Activated naive CD4-positive, alpha-beta T cell treated with anti-CD3 and anti-CD28 coated beads, Interleukin-2, amount 50 U/mL, for 24 hours (primary cell): ENCODE measurements at regions not wholly inside any gene's neighbourhood (a gene's known extent, or its start where the extent isn't known, plus 50 kb on each side); places are given as distances from the start of the nearest gene placed in this dataset.
A peak's percentile ranks its signal among the peaks of the same experiment; 100 is the strongest.

Experiments used
- H3K27ac Mint-ChIP-seq: one replicate; pipeline ENCODE4 v1.8.0; 2021; ENCODE audit warnings: mild to moderate bottlenecking, mixed read lengths
- H3K27me3 Mint-ChIP-seq: one replicate; pipeline ENCODE4 v1.8.0; 2021; ENCODE audit warnings: mixed read lengths
- H3K36me3 Mint-ChIP-seq: one replicate; pipeline ENCODE4 v1.8.0; 2021; ENCODE audit warnings: mixed read lengths
- H3K4me1 Mint-ChIP-seq: one replicate; pipeline ENCODE4 v1.8.0; 2021; ENCODE audit warnings: mixed read lengths
- H3K4me3 Mint-ChIP-seq: one replicate; pipeline ENCODE4 v1.8.0; 2021; ENCODE audit warnings: mild to moderate bottlenecking, mixed read lengths
- H3K9me3 Mint-ChIP-seq: one replicate; pipeline ENCODE4 v1.8.0; 2021; ENCODE audit warnings: mixed read lengths

GRCh38 chr9:16265688-16266087, 604.8 kb downstream of the BNC2 start:
- Mint-ChIP-seq H3K4me1 (no peaks in the 10 kb centered on the region), H3K27ac (no peak overlapping the region)

GRCh38 chr9:16266648-16267276, 603.7 kb downstream of the BNC2 start:
- H3K27me3 Mint-ChIP-seq = peaks cover 2% of the 10 kb centered on the region
- no peaks in the 10 kb centered on the region for H3K36me3 Mint-ChIP-seq
- no peak overlapping the region for H3K4me3 Mint-ChIP-seq
- no peaks in the 10 kb centered on the region for H3K9me3 Mint-ChIP-seq
- no peaks in the 10 kb centered on the region for H3K4me1 Mint-ChIP-seq
- H3K27ac Mint-ChIP-seq = no peak overlapping the region

More at GRCh38 chr9:16265688-16266087, 604.8 kb downstream of the BNC2 start:
- Mint-ChIP-seq H3K9me3 (no peaks in the 10 kb centered on the region), H3K36me3 (no peaks in the 10 kb centered on the region), H3K27me3 (peaks cover 2% of the 10 kb centered on the region), H3K4me3 (no peak overlapping the region)

- Mint-ChIP-seq H3K27me3 (peaks cover 2% of the 10 kb centered on the region), H3K9me3 (no peaks in the 10 kb centered on the region), H3K36me3 (no peaks in the 10 kb centered on the region), H3K4me3 (no peak overlapping the region), H3K4me1 (no peaks in the 10 kb centered on the region), H3K27ac (no peak overlapping the region)
Measured at GRCh38 chr9:16267281-16268066, 603.0 kb downstream of the BNC2 start.

- Mint-ChIP-seq H3K4me1 (no peaks in the 10 kb centered on the region), H3K27me3 (peaks cover 2% of the 10 kb centered on the region), H3K27ac (no peak overlapping the region), H3K36me3 (no peaks in the 10 kb centered on the region), H3K4me3 (no peak overlapping the region), H3K9me3 (no peaks in the 10 kb centered on the region)
Measured at GRCh38 chr9:16268067-16268881, 602.2 kb downstream of the BNC2 start.

- Mint-ChIP-seq H3K27me3 (no peaks in the 10 kb centered on the region), H3K4me1 (no peaks in the 10 kb centered on the region), H3K36me3 (no peaks in the 10 kb centered on the region), H3K27ac (no peak overlapping the region), H3K4me3 (no peak overlapping the region), H3K9me3 (no peaks in the 10 kb centered on the region)
Measured at GRCh38 chr9:16271967-16272366, 598.5 kb downstream of the BNC2 start.

- Mint-ChIP-seq H3K27me3 (no peaks in the 10 kb centered on the region), H3K4me3 (no peak overlapping the region), H3K27ac (no peak overlapping the region), H3K36me3 (no peaks in the 10 kb centered on the region), H3K4me1 (no peaks in the 10 kb centered on the region), H3K9me3 (no peaks in the 10 kb centered on the region)
Measured at GRCh38 chr9:16272776-16273175, 597.7 kb downstream of the BNC2 start.

- H3K27ac Mint-ChIP-seq = no peak overlapping the region
- no peak overlapping the region for H3K4me3 Mint-ChIP-seq
Measured at GRCh38 chr9:16275795-16276624, 594.5 kb downstream of the BNC2 start.

GRCh38 chr9:16276866-16277265, 593.6 kb downstream of the BNC2 start:
- H3K36me3 Mint-ChIP-seq = no peaks in the 10 kb centered on the region
- H3K27me3 Mint-ChIP-seq = no peaks in the 10 kb centered on the region
- no peaks in the 10 kb centered on the region for H3K4me1 Mint-ChIP-seq
- no peak overlapping the region for H3K4me3 Mint-ChIP-seq
- no peak overlapping the region for H3K27ac Mint-ChIP-seq
- H3K9me3 Mint-ChIP-seq = no peaks in the 10 kb centered on the region

More at GRCh38 chr9:16275795-16276624, 594.5 kb downstream of the BNC2 start:
- Mint-ChIP-seq H3K4me1 (no peaks in the 10 kb centered on the region), H3K36me3 (no peaks in the 10 kb centered on the region), H3K9me3 (no peaks in the 10 kb centered on the region), H3K27me3 (no peaks in the 10 kb centered on the region)

GRCh38 chr9:16277471-16277960, 593.0 kb downstream of the BNC2 start:
- H3K4me3 Mint-ChIP-seq = no peak overlapping the region
- no peaks in the 10 kb centered on the region for H3K27me3 Mint-ChIP-seq
- no peaks in the 10 kb centered on the region for H3K4me1 Mint-ChIP-seq
- no peaks in the 10 kb centered on the region for H3K9me3 Mint-ChIP-seq
- H3K36me3 Mint-ChIP-seq = no peaks in the 10 kb centered on the region
- H3K27ac Mint-ChIP-seq = no peak overlapping the region

GRCh38 chr9:16278326-16278999, 592.0 kb downstream of the BNC2 start:
- Mint-ChIP-seq H3K36me3 (no peaks in the 10 kb centered on the region), H3K27me3 (no peaks in the 10 kb centered on the region), H3K4me3 (no peak overlapping the region), H3K4me1 (no peaks in the 10 kb centered on the region), H3K27ac (no peak overlapping the region), H3K9me3 (no peaks in the 10 kb centered on the region)

GRCh38 chr9:16281707-16282106, 588.8 kb downstream of the BNC2 start:
- Mint-ChIP-seq H3K9me3 (no peaks in the 10 kb centered on the region), H3K4me3 (no peak overlapping the region), H3K27me3 (no peaks in the 10 kb centered on the region), H3K4me1 (no peaks in the 10 kb centered on the region), H3K27ac (no peak overlapping the region), H3K36me3 (no peaks in the 10 kb centered on the region)

- H3K27ac Mint-ChIP-seq = no peak overlapping the region
- H3K4me3 Mint-ChIP-seq = no peak overlapping the region
- no peaks in the 10 kb centered on the region for H3K4me1 Mint-ChIP-seq
- no peaks in the 10 kb centered on the region for H3K27me3 Mint-ChIP-seq
- no peaks in the 10 kb centered on the region for H3K9me3 Mint-ChIP-seq
- no peaks in the 10 kb centered on the region for H3K36me3 Mint-ChIP-seq
Measured at GRCh38 chr9:16282216-16282615, 588.3 kb downstream of the BNC2 start.

- H3K27me3 Mint-ChIP-seq = no peaks in the 10 kb centered on the region
- H3K9me3 Mint-ChIP-seq = no peaks in the 10 kb centered on the region
- H3K4me1 Mint-ChIP-seq = no peaks in the 10 kb centered on the region
- H3K4me3 Mint-ChIP-seq = no peak overlapping the region
- no peaks in the 10 kb centered on the region for H3K36me3 Mint-ChIP-seq
- no peak overlapping the region for H3K27ac Mint-ChIP-seq
Measured at GRCh38 chr9:16282718-16283117, 587.8 kb downstream of the BNC2 start.

- Mint-ChIP-seq H3K27me3 (no peaks in the 10 kb centered on the region), H3K9me3 (no peaks in the 10 kb centered on the region), H3K27ac (no peak overlapping the region), H3K4me1 (no peaks in the 10 kb centered on the region), H3K4me3 (no peak overlapping the region), H3K36me3 (no peaks in the 10 kb centered on the region)
Measured at GRCh38 chr9:16286160-16286559, 584.3 kb downstream of the BNC2 start.

- no peak overlapping the region for H3K4me3 Mint-ChIP-seq
Measured at GRCh38 chr9:16289639-16290038, 580.8 kb downstream of the BNC2 start.

More at GRCh38 chr9:16289639-16290038, 580.8 kb downstream of the BNC2 start:
- Mint-ChIP-seq H3K27me3 (no peaks in the 10 kb centered on the region), H3K9me3 (no peaks in the 10 kb centered on the region), H3K36me3 (no peaks in the 10 kb centered on the region), H3K27ac (peak overlapping the region; percentile 32), H3K4me1 (no peaks in the 10 kb centered on the region)
